GM18498 (cell line): ENCODE measurements at regions not wholly inside any gene's neighbourhood (a gene's known extent, or its start where the extent isn't known, plus 50 kb on each side); places are given as distances from the start of the nearest gene placed in this dataset.

Experiments
- ATAC-seq: cut with Tn5 transposase; IDR thresholded peaks from one replicate; pipeline ENCODE4 v1.9.1; 2021; ENCODE audit warnings: mild to moderate bottlenecking, moderate library complexity; ENCODE audit not compliant: unreplicated experiment

GRCh38 chr7:96638669-96639068, 71.0 kb downstream of the SEM1 start:
- no peak for ATAC-seq

- no peak for ATAC-seq
Measured at GRCh38 chr7:96637522-96637921, 72.1 kb downstream of the SEM1 start.

GRCh38 chr7:96636979-96637378, 72.7 kb downstream of the SEM1 start:
- ATAC-seq = no peak

GRCh38 chr7:96636342-96636860, 73.2 kb downstream of the SEM1 start:
- no peak for ATAC-seq

GRCh38 chr7:96629884-96630283, 79.8 kb downstream of the SEM1 start:
- no peak for ATAC-seq

GRCh38 chr7:96624954-96625353, 84.7 kb downstream of the SEM1 start:
- ATAC-seq = no peak

- ATAC-seq = no peak
Measured at GRCh38 chr7:96621932-96622331, 87.7 kb downstream of the SEM1 start.

GRCh38 chr7:96614154-96614867, 95.3 kb downstream of the SEM1 start:
- ATAC-seq = peak; percentile 89

- ATAC-seq = no peak
Measured at GRCh38 chr7:96612034-96612433, 97.6 kb downstream of the SEM1 start.

- no peak for ATAC-seq
Measured at GRCh38 chr7:96605045-96605716, 104.5 kb downstream of the SEM1 start.

- ATAC-seq = no peak
Measured at GRCh38 chr7:96599288-96599936, 110.2 kb downstream of the SEM1 start.

- ATAC-seq = no peak
Measured at GRCh38 chr7:96598421-96598820, 111.2 kb downstream of the SEM1 start.

GRCh38 chr7:96596120-96596826, 113.4 kb downstream of the SEM1 start:
- no peak for ATAC-seq

GRCh38 chr7:96591900-96592676, 117.6 kb downstream of the SEM1 start:
- ATAC-seq = no peak

GRCh38 chr7:96591159-96591899, 118.3 kb downstream of the SEM1 start:
- no peak for ATAC-seq

GRCh38 chr7:96589038-96589437, 120.6 kb downstream of the SEM1 start:
- no peak for ATAC-seq

GRCh38 chr7:96579119-96579518, 130.5 kb downstream of the SEM1 start:
- ATAC-seq = no peak

GRCh38 chr7:96578606-96579005, 131.0 kb downstream of the SEM1 start:
- ATAC-seq = no peak

GRCh38 chr7:96563409-96563808, 146.2 kb downstream of the SEM1 start:
- ATAC-seq = no peak

GRCh38 chr7:96562966-96563365, 146.7 kb downstream of the SEM1 start:
- ATAC-seq = no peak
